ENCODE measurements at regions not wholly inside any gene's neighbourhood (a gene's known extent, or its start where the extent isn't known, plus 50 kb on each side); places are given as distances from the start of the nearest gene placed in this dataset.

GRCh38 chr2:59027320-59027719 lies 786.2 kb upstream of the FANCL start:
- DNase-seq: no peak

GRCh38 chr2:59025157-59025757 lies 784.1 kb upstream of the FANCL start:
- no peak for DNase-seq

GRCh38 chr2:59021786-59022185 lies 780.7 kb upstream of the FANCL start:
- no peak for DNase-seq

GRCh38 chr2:59019566-59020159 lies 778.5 kb upstream of the FANCL start:
- DNase-seq: no peak

GRCh38 chr2:59018737-59019136 lies 777.6 kb upstream of the FANCL start:
- DNase-seq: no peak

- DNase-seq: no peak
These were observed 773.9 kb upstream of the FANCL start for GRCh38 chr2:59015027-59015426.

GRCh38 chr2:59012971-59013370 lies 771.8 kb upstream of the FANCL start:
- no peak for DNase-seq

- no peak for DNase-seq
These were observed 771.1 kb upstream of the FANCL start for GRCh38 chr2:59012234-59012633.

GRCh38 chr2:59008950-59009349 lies 767.8 kb upstream of the FANCL start:
- DNase-seq: no peak

- no peak for DNase-seq
These were observed 764.9 kb upstream of the FANCL start for GRCh38 chr2:59005836-59006615.

- DNase-seq: no peak
These were observed 763.5 kb upstream of the FANCL start for GRCh38 chr2:59004621-59005020.

GRCh38 chr2:59000796-59001195 lies 759.7 kb upstream of the FANCL start:
- DNase-seq: no peak

- DNase-seq: no peak
These were observed 751.1 kb upstream of the FANCL start for GRCh38 chr2:58992062-58992706.

- no peak for DNase-seq
These were observed 750.2 kb upstream of the FANCL start for GRCh38 chr2:58991357-58991756.

- DNase-seq: no peak
These were observed 744.4 kb upstream of the FANCL start for GRCh38 chr2:58985541-58985940.

- no peak for DNase-seq
These were observed 743.6 kb upstream of the FANCL start for GRCh38 chr2:58984731-58985130.

GRCh38 chr2:58983111-58983510 lies 742.0 kb upstream of the FANCL start:
- DNase-seq: no peak

GRCh38 chr2:58981237-58981636 lies 740.1 kb upstream of the FANCL start:
- DNase-seq: no peak

- DNase-seq: no peak
These were observed 735.4 kb upstream of the FANCL start for GRCh38 chr2:58976375-58977071.

GRCh38 chr2:58974881-58975280 lies 733.8 kb upstream of the FANCL start:
- DNase-seq: no peak

- no peak for DNase-seq
These were observed 733.3 kb upstream of the FANCL start for GRCh38 chr2:58974426-58974825.

- DNase-seq: no peak
These were observed 732.7 kb upstream of the FANCL start for GRCh38 chr2:58973811-58974281.

- DNase-seq: no peak
These were observed 731.6 kb upstream of the FANCL start for GRCh38 chr2:58972737-58973136.

All from NCI-H1092 (cell line).